Uterus (tissue), 3 donors: ENCODE measurements at regions not wholly inside any gene's neighbourhood (a gene's known extent, or its start where the extent isn't known, plus 50 kb on each side); places are given as distances from the start of the nearest gene placed in this dataset.
"Not testable (repeated sequence)": the region's sequence is repeated elsewhere in the genome, so short reads cannot be mapped to it uniquely, and the experiment has no call there.

ENCODE experiments used
- DNase-seq, 2 donors: peaks; one replicate each; pipeline ENCODE4 v3.0.0-alpha.2; 2019 to 2020
- H3K27ac ChIP-seq, 2 donors: fragments of 200-600 bp; sonication (generic); 1 replicate in 1 of 2; 2 replicates in 1 of 2; pipeline ENCODE4 v1.5.1; 2016 to 2018
- H3K27me3 ChIP-seq, 2 donors: fragments of 200-600 bp; sonication (generic); one replicate each; pipeline ENCODE4 v1.5.1; 2018 to 2019; ENCODE audit warnings: control low read depth in 1 of 2
- H3K36me3 ChIP-seq, 2 donors: fragments of 200-600 bp; sonication (generic); one replicate each; pipeline ENCODE4 v1.5.1; 2019; ENCODE audit warnings: control low read depth in 1 of 2
- H3K4me1 ChIP-seq, 2 donors: fragments of 200-600 bp; sonication (generic); one replicate each; pipeline ENCODE4 v1.5.1; 2018 to 2019; ENCODE audit warnings: control low read depth in 1 of 2
- H3K4me3 ChIP-seq, 2 donors: fragments of 200-600 bp; sonication (generic); 1 replicate in 1 of 2; 2 replicates in 1 of 2; pipeline ENCODE4 v1.5.1; 2018 to 2019; ENCODE audit warnings: mild to moderate bottlenecking in 1 of 2
- H3K9me3 ChIP-seq, 2 donors: fragments of 200-600 bp; sonication (generic); one replicate each; pipeline ENCODE4 v1.5.1; 2019; ENCODE audit warnings: control low read depth in 1 of 2
- intact Hi-C: fragments of 100-400 bp; cut with DNase I; formaldehyde crosslinking; loops from one replicate; pipeline ENCODE4 v1.15.1; 2023; ENCODE audit warnings: low total_unique reads
- donor health status: DM: yes; HTN: yes; CAD: no.

- H3K9me3 ChIP-seq, H3K27ac ChIP-seq, DNase-seq, H3K4me1 ChIP-seq, intact Hi-C loops, H3K4me3 ChIP-seq, H3K36me3 ChIP-seq, H3K27me3 ChIP-seq: not testable (repeated sequence)
Measured at GRCh38 chr2:111311568-111311967, 190.9 kb downstream of the BCL2L11 start.

- H3K27ac ChIP-seq, H3K4me3 ChIP-seq, intact Hi-C loops, H3K36me3 ChIP-seq, H3K9me3 ChIP-seq, H3K4me1 ChIP-seq, H3K27me3 ChIP-seq: not testable (repeated sequence)
- peak; percentile 15 to 16 for DNase-seq
Measured at GRCh38 chr2:111312897-111313607, 192.3 kb downstream of the BCL2L11 start.

- intact Hi-C loops, DNase-seq, H3K27ac ChIP-seq, H3K9me3 ChIP-seq, H3K36me3 ChIP-seq, H3K4me3 ChIP-seq, H3K4me1 ChIP-seq, H3K27me3 ChIP-seq: not testable (repeated sequence)
Measured at GRCh38 chr2:111313711-111314110, 193.0 kb downstream of the BCL2L11 start.

GRCh38 chr2:111315188-111315917, 194.6 kb downstream of the BCL2L11 start:
- H3K27ac ChIP-seq, intact Hi-C loops, H3K36me3 ChIP-seq, H3K4me1 ChIP-seq, DNase-seq, H3K4me3 ChIP-seq, H3K27me3 ChIP-seq, H3K9me3 ChIP-seq: not testable (repeated sequence)

GRCh38 chr2:111316221-111316741, 195.6 kb downstream of the BCL2L11 start:
- H3K4me3 ChIP-seq, H3K27me3 ChIP-seq, H3K27ac ChIP-seq, DNase-seq, H3K9me3 ChIP-seq, intact Hi-C loops, H3K4me1 ChIP-seq, H3K36me3 ChIP-seq: not testable (repeated sequence)

- intact Hi-C loops, H3K9me3 ChIP-seq, DNase-seq, H3K4me3 ChIP-seq, H3K36me3 ChIP-seq, H3K27me3 ChIP-seq, H3K4me1 ChIP-seq, H3K27ac ChIP-seq: not testable (repeated sequence)
Measured at GRCh38 chr2:111316881-111317549, 196.3 kb downstream of the BCL2L11 start.

GRCh38 chr2:111319552-111319951, 198.8 kb downstream of the BCL2L11 start:
- H3K27me3 ChIP-seq, H3K4me1 ChIP-seq, H3K9me3 ChIP-seq, H3K36me3 ChIP-seq, H3K27ac ChIP-seq, intact Hi-C loops, H3K4me3 ChIP-seq, DNase-seq: not testable (repeated sequence)

- intact Hi-C loops, H3K36me3 ChIP-seq, H3K9me3 ChIP-seq, H3K27me3 ChIP-seq, H3K4me1 ChIP-seq, H3K4me3 ChIP-seq, DNase-seq, H3K27ac ChIP-seq: not testable (repeated sequence)
Measured at GRCh38 chr2:111320264-111320663, 199.6 kb downstream of the BCL2L11 start.

- H3K9me3 ChIP-seq, DNase-seq, H3K36me3 ChIP-seq, H3K27ac ChIP-seq, H3K4me3 ChIP-seq, intact Hi-C loops, H3K4me1 ChIP-seq, H3K27me3 ChIP-seq: not testable (repeated sequence)
Measured at GRCh38 chr2:111320965-111321364, 200.3 kb downstream of the BCL2L11 start.

- H3K27ac ChIP-seq, DNase-seq, H3K4me1 ChIP-seq, H3K27me3 ChIP-seq, H3K9me3 ChIP-seq, intact Hi-C loops, H3K36me3 ChIP-seq, H3K4me3 ChIP-seq: not testable (repeated sequence)
Measured at GRCh38 chr2:111323384-111323783, 202.7 kb downstream of the BCL2L11 start.

- DNase-seq, H3K4me1 ChIP-seq, H3K36me3 ChIP-seq, H3K4me3 ChIP-seq, intact Hi-C loops, H3K27ac ChIP-seq, H3K9me3 ChIP-seq, H3K27me3 ChIP-seq: not testable (repeated sequence)
Measured at GRCh38 chr2:111327726-111328125, 207.0 kb downstream of the BCL2L11 start.

GRCh38 chr2:111329309-111329708, 208.6 kb downstream of the BCL2L11 start:
- DNase-seq, H3K4me3 ChIP-seq, H3K27ac ChIP-seq, H3K36me3 ChIP-seq, H3K4me1 ChIP-seq, H3K27me3 ChIP-seq, H3K9me3 ChIP-seq, intact Hi-C loops: not testable (repeated sequence)

- H3K27ac ChIP-seq, intact Hi-C loops, DNase-seq, H3K9me3 ChIP-seq, H3K27me3 ChIP-seq, H3K36me3 ChIP-seq, H3K4me3 ChIP-seq, H3K4me1 ChIP-seq: not testable (repeated sequence)
Measured at GRCh38 chr2:111331099-111331724, 210.5 kb downstream of the BCL2L11 start.
